H1 (cell line): ENCODE measurements at regions not wholly inside any gene's neighbourhood (a gene's known extent, or its start where the extent isn't known, plus 50 kb on each side); places are given as distances from the start of the nearest gene placed in this dataset.

ENCODE experiments used
- CTCF ChIA-PET: fragments of 300-600 bp; sonication (Branson Sonifier 250); formaldehyde crosslinking; loops from one replicate; lab custom pipeline; 2021; ENCODE audit not compliant: partially characterized antibody; lab: Charles Lee
- POLR2A ChIA-PET: fragments of 300-600 bp; sonication (Branson Sonifier 250); formaldehyde crosslinking; loops from one replicate; lab custom pipeline; 2021; ENCODE audit warnings: inconsistent platforms; ENCODE audit not compliant: partially characterized antibody; lab: Charles Lee
- DNase-seq, 2 experiments: peaks; one replicate each; pipeline versions ENCODE4 v3.0.0 to v3.0.0-alpha.2; 2010 to 2022; ENCODE audit warnings: low spot score in 2 of 2, low read depth in 1 of 2, mixed read lengths in 1 of 2
- FAIRE-seq: peaks from 2 replicates; lab custom pipeline; 2011; peaks lifted over from hg19 to GRCh38; lab: Jason Lieb, UNC
- H2AFZ ChIP-seq: 2 replicates; pipeline ENCODE4 v1.8.1; 2012; ENCODE audit warnings: low read length, inconsistent platforms
- H2AK5ac ChIP-seq: 2 replicates; pipeline ENCODE4 v1.6.1; 2013; ENCODE audit warnings: low read depth, low read length
- H2BK120ac ChIP-seq: replicated peaks from 2 replicates; pipeline ENCODE3; 2013; ENCODE audit warnings: low read depth, low read length, inconsistent platforms
- H2BK12ac ChIP-seq: 2 replicates; pipeline ENCODE4 v1.6.1; 2013; ENCODE audit warnings: low read depth, low read length
- H2BK15ac ChIP-seq: 2 replicates; pipeline ENCODE4 v1.6.1; 2013; ENCODE audit warnings: low read length
- H2BK20ac ChIP-seq: 2 replicates; pipeline ENCODE4 v1.6.1; 2013; ENCODE audit warnings: low read length
- H2BK5ac ChIP-seq: 2 replicates; pipeline ENCODE4 v1.6.1; 2013; ENCODE audit warnings: low read depth, low read length
- H3K14ac ChIP-seq: 2 replicates; pipeline ENCODE4 v1.6.1; 2013; ENCODE audit warnings: inconsistent platforms; ENCODE audit not compliant: insufficient read length
- H3K18ac ChIP-seq: 2 replicates; pipeline ENCODE4 v1.6.1; 2013; ENCODE audit warnings: low read length; ENCODE audit errors: extremely low read depth
- H3K23ac ChIP-seq: 2 replicates; pipeline ENCODE4 v1.6.1; 2013; ENCODE audit warnings: inconsistent platforms; ENCODE audit not compliant: insufficient read length
- H3K23me2 ChIP-seq: 2 replicates; pipeline ENCODE4 v1.6.1; 2013; ENCODE audit warnings: low read depth, low read length
- H3K27ac ChIP-seq: 2 replicates; pipeline ENCODE4 v1.6.1; 2011; ENCODE audit warnings: low read depth, low read length, inconsistent platforms
- H3K27me3 ChIP-seq, 4 experiments: replicated peaks in 1 of 4; 1 replicate in 1 of 4; 2 replicates in 3 of 4; pipeline versions ENCODE4 v1.6.1 to v1.8.1; 2011 to 2013; ENCODE audit warnings: low read length in 3 of 4, mild to moderate bottlenecking in 3 of 4, inconsistent platforms in 2 of 4, mixed read lengths in 2 of 4, moderate library complexity in 1 of 4; ENCODE audit not compliant: control insufficient read depth in 3 of 4, insufficient read depth in 3 of 4; ENCODE audit errors: extremely low read depth in 1 of 4
- H3K36me3 ChIP-seq, 4 experiments: 2 replicates each; pipeline versions ENCODE4 v1.6.1 to v1.8.1; 2011 to 2013; ENCODE audit warnings: mild to moderate bottlenecking in 4 of 4, low read length in 3 of 4, moderate library complexity in 2 of 4, control low read depth in 1 of 4, inconsistent platforms in 1 of 4; ENCODE audit not compliant: insufficient read depth in 4 of 4, control insufficient read depth in 2 of 4
- H3K4ac ChIP-seq: replicated peaks from 2 replicates; pipeline ENCODE3; 2013; ENCODE audit warnings: low read length, low read depth, mixed read lengths, inconsistent platforms; ENCODE audit not compliant: insufficient read length
- H3K4me1 ChIP-seq, 4 experiments: replicated peaks in 1 of 4; 1 replicate in 1 of 4; 2 replicates in 3 of 4; pipeline versions ENCODE4 v1.6.1 to v1.8.1; 2011 to 2013; ENCODE audit warnings: low read length in 3 of 4, inconsistent platforms in 2 of 4, mixed read lengths in 1 of 4; ENCODE audit not compliant: insufficient read depth in 4 of 4, control insufficient read depth in 3 of 4
- H3K4me2 ChIP-seq, 2 experiments: 2 replicates each; pipeline versions ENCODE4 v1.6.1 to v1.8.1; 2011 to 2013; ENCODE audit warnings: low read depth in 2 of 2, low read length in 2 of 2, control low read depth in 1 of 2, inconsistent platforms in 1 of 2, mild to moderate bottlenecking in 1 of 2; ENCODE audit not compliant: insufficient read depth in 1 of 2
- H3K4me3 ChIP-seq, 4 experiments: fragments of 200-600, 300-600 bp in 1 of 4; sonication (generic), shearing (Covaris generic), sonication (Bioruptor Twin) in 1 of 4; 2 replicates each; pipeline versions ENCODE4 v1.5.1 to v1.8.1; 2011 to 2016; ENCODE audit warnings: low read length in 4 of 4, low read depth in 3 of 4, control low read depth in 2 of 4, inconsistent platforms in 2 of 4, mild to moderate bottlenecking in 2 of 4, mixed read lengths in 1 of 4, moderate library complexity in 1 of 4; ENCODE audit not compliant: insufficient read depth in 2 of 4; ENCODE audit errors: extremely low read depth in 1 of 4
- H3K56ac ChIP-seq: replicated peaks from 2 replicates; pipeline ENCODE3; 2013; ENCODE audit warnings: low read depth, mild to moderate bottlenecking, mixed read lengths, low read length, inconsistent platforms; ENCODE audit not compliant: insufficient read length
- H3K79me1 ChIP-seq: 2 replicates; pipeline ENCODE4 v1.6.1; 2013; ENCODE audit warnings: low read depth, low read length, control low read depth
- H3K79me2 ChIP-seq, 2 experiments: 2 replicates each; pipeline versions ENCODE4 v1.6.1 to v1.8.1; 2012 to 2013; ENCODE audit warnings: low read length in 2 of 2, mild to moderate bottlenecking in 2 of 2, inconsistent platforms in 1 of 2; ENCODE audit not compliant: insufficient read depth in 2 of 2, control insufficient read depth in 1 of 2
- H3K9ac ChIP-seq, 4 experiments: replicated peaks in 1 of 4; 1 replicate in 1 of 4; 2 replicates in 3 of 4; pipeline versions ENCODE4 v1.6.1 to v1.8.1; 2011 to 2013; ENCODE audit warnings: low read depth in 3 of 4, low read length in 3 of 4, control low read depth in 2 of 4, mild to moderate bottlenecking in 2 of 4, moderate library complexity in 2 of 4, inconsistent platforms in 1 of 4; ENCODE audit errors: extremely low read depth in 1 of 4
- H3K9me3 ChIP-seq, 2 experiments: 2 replicates each; pipeline versions ENCODE4 v1.6.1 to v1.8.1; 2012 to 2013; ENCODE audit warnings: mild to moderate bottlenecking in 2 of 2, moderate library complexity in 2 of 2, control low read depth in 1 of 2, inconsistent platforms in 1 of 2, low read depth in 1 of 2, low read length in 1 of 2, mixed read lengths in 1 of 2; ENCODE audit not compliant: insufficient read depth in 2 of 2
- H4K20me1 ChIP-seq, 2 experiments: replicated peaks in 1 of 2; 2 replicates each; pipeline versions ENCODE3 to v1.8.1; 2011 to 2013; ENCODE audit warnings: inconsistent platforms in 2 of 2, low read length in 2 of 2, mild to moderate bottlenecking in 1 of 2; ENCODE audit not compliant: insufficient read depth in 2 of 2, control insufficient read depth in 1 of 2
- H4K5ac ChIP-seq: 2 replicates; pipeline ENCODE4 v1.6.1; 2013; ENCODE audit warnings: low read length, low read depth, mixed read lengths, inconsistent platforms; ENCODE audit not compliant: insufficient read length
- H4K8ac ChIP-seq: 2 replicates; pipeline ENCODE4 v1.8.0; 2013; ENCODE audit warnings: mild to moderate bottlenecking, moderate library complexity, low read length, inconsistent platforms; ENCODE audit not compliant: insufficient read depth; ENCODE audit errors: extremely low read depth
- H4K91ac ChIP-seq: replicated peaks from 2 replicates; pipeline ENCODE3; 2013; ENCODE audit warnings: low read length, mixed read lengths, inconsistent platforms; ENCODE audit not compliant: insufficient read length
- CTBP2 ChIP-seq: IDR thresholded peaks from 2 replicates; pipeline ENCODE4 v1.7.0; 2011; ENCODE audit warnings: borderline replicate concordance, mild to moderate bottlenecking, moderate library complexity, mixed read lengths, low read length; ENCODE audit not compliant: insufficient read depth, insufficient read length
- EZH2 ChIP-seq: fragments of 200-600 bp; sonication (generic); IDR thresholded peaks from 2 replicates; pipeline ENCODE4 v1.7.1; 2012; ENCODE audit warnings: low read depth, mild to moderate bottlenecking, moderate library complexity, low read length, inconsistent platforms; ENCODE audit not compliant: severe bottlenecking
- POU5F1 ChIP-seq: IDR thresholded peaks from 2 replicates; pipeline ENCODE4 v1.6.1; 2011; ENCODE audit warnings: low read depth, mild to moderate bottlenecking, low read length, moderate library complexity
- RBBP5 ChIP-seq: IDR thresholded peaks from 2 replicates; pipeline ENCODE4 v1.7.1; 2012; ENCODE audit warnings: low read depth, mild to moderate bottlenecking, inconsistent platforms, low read length, moderate library complexity, borderline replicate concordance
- WGBS, 2 experiments: shearing (Covaris generic) in 1 of 2; methylation state at CpG; one replicate each; pipeline versions ENCODE4 v1.1.6 to v1.1.7; 2013 to 2015; ENCODE audit warnings: low lambda C conversion rate in 2 of 2, mixed read lengths in 2 of 2, inconsistent platforms in 1 of 2, low coverage in 1 of 2, missing lambda C conversion rate in 1 of 2; ENCODE audit not compliant: insufficient replicate concordance in 2 of 2, insufficient coverage in 1 of 2, insufficient read length in 1 of 2; ENCODE audit errors: extremely low coverage in 1 of 2, missing lambda C conversion rate in 1 of 2; 5-methylcytosine and 5-hydroxymethylcytosine counted together
- TF ChIP-seq, protein P1 (sequence below): IDR thresholded peaks from 2 replicates; pipeline ENCODE4 v1.6.1; 2012; ENCODE audit warnings: low read length, inconsistent platforms

DNA sequence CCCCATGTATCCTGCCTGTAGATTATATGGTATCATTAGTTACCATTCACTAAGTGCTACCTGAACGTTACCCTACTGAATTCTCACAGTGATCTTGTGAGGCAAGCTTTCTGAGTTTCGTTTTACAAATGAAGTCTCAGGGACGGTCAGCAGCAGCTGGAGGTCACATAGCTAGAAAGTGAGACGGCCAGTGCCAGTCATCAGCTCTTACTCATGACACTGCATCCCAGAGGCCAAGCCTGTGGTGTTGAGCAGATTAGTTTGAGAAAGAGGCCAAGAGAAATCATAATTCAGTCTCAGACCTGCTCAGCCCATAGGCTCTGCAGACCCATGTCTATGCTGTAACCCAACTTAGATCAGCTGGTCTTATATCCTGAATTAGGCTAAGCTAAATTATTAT is 95.7 kb upstream of the EGFLAM start:
- TF ChIP-seq CTBP2 (no peak), EZH2 (no peak), RBBP5 (no peak), POU5F1 (no peak)
- TF ChIP-seq, protein P1, sequence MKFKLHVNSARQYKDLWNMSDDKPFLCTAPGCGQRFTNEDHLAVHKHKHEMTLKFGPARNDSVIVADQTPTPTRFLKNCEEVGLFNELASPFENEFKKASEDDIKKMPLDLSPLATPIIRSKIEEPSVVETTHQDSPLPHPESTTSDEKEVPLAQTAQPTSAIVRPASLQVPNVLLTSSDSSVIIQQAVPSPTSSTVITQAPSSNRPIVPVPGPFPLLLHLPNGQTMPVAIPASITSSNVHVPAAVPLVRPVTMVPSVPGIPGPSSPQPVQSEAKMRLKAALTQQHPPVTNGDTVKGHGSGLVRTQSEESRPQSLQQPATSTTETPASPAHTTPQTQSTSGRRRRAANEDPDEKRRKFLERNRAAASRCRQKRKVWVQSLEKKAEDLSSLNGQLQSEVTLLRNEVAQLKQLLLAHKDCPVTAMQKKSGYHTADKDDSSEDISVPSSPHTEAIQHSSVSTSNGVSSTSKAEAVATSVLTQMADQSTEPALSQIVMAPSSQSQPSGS, result no peak
- POLR2A ChIA-PET, result no interaction called here
- H2AFZ ChIP-seq, result no peak overlapping the region

More for the DNA sequence above, 95.7 kb upstream of the EGFLAM start:
- Histone ChIP-seq H2BK15ac (no peak overlapping the region), H2BK20ac (no peak overlapping the region), H2AK5ac (no peak overlapping the region), H4K5ac (no peak overlapping the region), H4K8ac (no peak overlapping the region), H3K4me1 (peaks cover 3 to 8% (median 7%) of the 10 kb centered on the region in 4 experiments), H3K4me2 (no peak overlapping the region), H2BK5ac (no peak overlapping the region), H3K36me3 (no peaks in the 10 kb centered on the region), H4K91ac (no peak overlapping the region), H3K14ac (no peak overlapping the region), H3K18ac (no peak overlapping the region), H3K4me3 (no peak overlapping the region), H2BK12ac (no peak overlapping the region), H3K79me1 (no peaks in the 10 kb centered on the region), H4K20me1 (no peaks in the 10 kb centered on the region), H2BK120ac (no peak overlapping the region), H3K9ac (no peak overlapping the region), H3K23me2 (no peaks in the 10 kb centered on the region), H3K9me3 (no peaks in the 10 kb centered on the region), H3K56ac (no peak overlapping the region), H3K79me2 (no peaks in the 10 kb centered on the region), H3K27me3 (no peaks in the 10 kb centered on the region; a peak in 1 of 7 replicates), H3K4ac (no peak overlapping the region), H3K23ac (no peak overlapping the region), H3K27ac (no peak overlapping the region)
- WGBS, 2 experiments, result 85% methylated on average over 4 of the region's 4 CpGs; no CpG with 5 or more reads in 1 of the 2 experiments
- CTCF ChIA-PET, result interaction anchor here (0.7 to 1.9 kb wide), 4 partner anchors 30 to 166 kb away, joined by 3 to 10 read pairs (median 4); no protein-coding TSS in a partner anchor
- FAIRE-seq, result no peak
- no peak for DNase-seq
